Panc1 (cell line): ENCODE measurements at regions not wholly inside any gene's neighbourhood (a gene's known extent, or its start where the extent isn't known, plus 50 kb on each side); places are given as distances from the start of the nearest gene placed in this dataset.
"Not testable (repeated sequence)": the region's sequence is repeated elsewhere in the genome, so short reads cannot be mapped to it uniquely, and the experiment has no call there.

Experiments used
- ATAC-seq: fragments of 200-7000 bp; cut with Tn5 transposase; 2 replicates; pipeline ENCODE4 v1.9.1; 2020; ENCODE audit warnings: mild to moderate bottlenecking, moderate library complexity
- BruUV-seq: library from RNA; stranded (reverse); fragments of 400-500 nt; replicated peaks from 2 replicates; lab custom pipeline; 2021; lab: Mats Ljungman, UMichigan
- CTCF ChIA-PET: fragments of 300-600 bp; sonication (Branson Sonifier 250); formaldehyde crosslinking; loops from one replicate; lab custom pipeline; 2022; ENCODE audit warnings: antibody characterized with exemption; lab: Charles Lee
- POLR2A ChIA-PET: fragments of 300-600 bp; sonication (Branson Sonifier 250); formaldehyde crosslinking; loops from one replicate; lab custom pipeline; 2022; ENCODE audit warnings: antibody characterized with exemption; lab: Charles Lee
- DNase-seq: peaks from one replicate; pipeline ENCODE4 v3.0.0-alpha.2; 2010; ENCODE audit warnings: low read depth, low spot score
- H3K27ac ChIP-seq: 2 replicates; pipeline ENCODE4 v1.5.1; 2011; ENCODE audit warnings: mild to moderate bottlenecking, low read length, inconsistent platforms
- H3K27me3 ChIP-seq: fragments of 200-500 bp; sonication (Bioruptor generic); 2 replicates; pipeline ENCODE4 v1.6.0; 2014; ENCODE audit warnings: low read length, inconsistent platforms; ENCODE audit not compliant: control insufficient read depth, insufficient read depth
- H3K36me3 ChIP-seq: fragments of 200-500 bp; sonication (Bioruptor generic); 2 replicates; pipeline ENCODE4 v1.5.1; 2014; ENCODE audit warnings: inconsistent platforms, mild to moderate bottlenecking, low read length, moderate library complexity; ENCODE audit not compliant: control insufficient read depth, insufficient read depth
- H3K4me1 ChIP-seq: 2 replicates; pipeline ENCODE4 v1.5.1; 2011; ENCODE audit warnings: inconsistent platforms, mild to moderate bottlenecking, low read length, moderate library complexity; ENCODE audit not compliant: control insufficient read depth, insufficient read depth
- H3K4me3 ChIP-seq, 2 experiments: 2 replicates each; pipeline ENCODE4 v1.5.1; 2011 to 2012; ENCODE audit warnings: low read depth in 2 of 2, low read length in 2 of 2, mild to moderate bottlenecking in 2 of 2, inconsistent platforms in 1 of 2, moderate library complexity in 1 of 2
- H3K9me3 ChIP-seq: fragments of 200-500 bp; sonication (Bioruptor generic); 2 replicates; pipeline ENCODE4 v1.5.1; 2014; ENCODE audit warnings: low read depth, mild to moderate bottlenecking, inconsistent platforms, low read length, moderate library complexity; ENCODE audit not compliant: control insufficient read depth, insufficient read depth
- CTCF ChIP-seq: fragments of 450-650 bp; IDR thresholded peaks from 2 replicates; pipeline ENCODE4 v1.5.1; 2017; ENCODE audit warnings: mild to moderate bottlenecking
- POLR2AphosphoS5 ChIP-seq: IDR thresholded peaks from 2 replicates; pipeline ENCODE4 v1.6.1; 2012; ENCODE audit warnings: mild to moderate bottlenecking, low read depth, low read length, moderate library complexity
- REST ChIP-seq, 2 experiments: IDR thresholded peaks; 2 replicates each; pipeline ENCODE4 v1.6.1; 2011 to 2012; ENCODE audit warnings: low read depth in 2 of 2, control low read depth in 1 of 2, low read length in 1 of 2, mild to moderate bottlenecking in 1 of 2, moderate library complexity in 1 of 2; ENCODE audit not compliant: insufficient read depth in 1 of 2
- SIN3A ChIP-seq: IDR thresholded peaks from 2 replicates; pipeline ENCODE4 v1.6.1; 2012; ENCODE audit warnings: low read depth, mild to moderate bottlenecking, low read length, moderate library complexity, borderline replicate concordance; ENCODE audit not compliant: insufficient read depth
- TCF7L2 ChIP-seq: IDR thresholded peaks from 2 replicates; pipeline ENCODE4 v1.6.1; 2011; ENCODE audit warnings: mild to moderate bottlenecking, low read depth, low read length, inconsistent platforms
- in situ Hi-C: cut with HindIII; loops from 2 replicates; pipeline ENCODE4 v1.10.0; 2016; ENCODE audit warnings: low sequenced_read_pairs, low pct_unique_long_range_greater_than_20kb
- intact Hi-C: fragments of 100-400 bp; cut with micrococcal nuclease; formaldehyde crosslinking; loops from one replicate; pipeline ENCODE4 v1.10.0; 2022; ENCODE audit not compliant: unreplicated experiment

GRCh38 chr5:41995193-41995592, 70.1 kb downstream of the FBXO4 start:
- intact Hi-C loops (no loop called here), in situ Hi-C loops (no loop called here)
- Histone ChIP-seq H3K36me3 (no peaks in the 10 kb centered on the region), H3K4me3 (no peak overlapping the region), H3K27me3 (no peaks in the 10 kb centered on the region), H3K4me1 (no peaks in the 10 kb centered on the region), H3K9me3 (no peaks in the 10 kb centered on the region), H3K27ac (no peak overlapping the region)
- BruUV-seq: no TSS peak
- no peak for TF ChIP-seq SIN3A
- no peak for TF ChIP-seq CTCF
- no peak for TF ChIP-seq TCF7L2
- TF ChIP-seq POLR2AphosphoS5: no peak
- TF ChIP-seq REST (IDR thresholded peaks at IDR 0.05; ENCODE audit: insufficient read depth in 1 of 2, low read depth in 2 of 2, low read length in 1 of 2): no peak
- POLR2A ChIA-PET: no interaction called here
- ATAC-seq (no peak), DNase-seq (no peak)
- CTCF ChIA-PET: no interaction called here

- DNase-seq: no peak
- Histone ChIP-seq H3K4me3 (no peak overlapping the region), H3K27ac (no peak overlapping the region), H3K4me1 (no peaks in the 10 kb centered on the region), H3K36me3 (no peaks in the 10 kb centered on the region), H3K27me3 (no peaks in the 10 kb centered on the region), H3K9me3 (no peaks in the 10 kb centered on the region)
- no TSS peak for BruUV-seq
- TF ChIP-seq TCF7L2 (no peak), CTCF (peak; percentile 13; the same call in 1 of the 2 replicates)
- CTCF ChIA-PET: no interaction called here
- POLR2A ChIA-PET: no interaction called here
- in situ Hi-C loops: no loop called here
- intact Hi-C loops: no loop called here
- no peak for ATAC-seq
Observed at GRCh38 chr5:42001673-42002072, 76.6 kb downstream of the FBXO4 start.

- intact Hi-C loops: not testable (repeated sequence)
Observed at GRCh38 chr5:42003852-42004251, 78.8 kb downstream of the FBXO4 start.

More at GRCh38 chr5:42003852-42004251, 78.8 kb downstream of the FBXO4 start:
- DNase-seq, H3K4me1 ChIP-seq, H3K27me3 ChIP-seq, H3K4me3 ChIP-seq, POLR2A ChIA-PET, ATAC-seq, in situ Hi-C loops, H3K9me3 ChIP-seq, BruUV-seq, CTCF ChIA-PET, H3K27ac ChIP-seq, H3K36me3 ChIP-seq: not testable (repeated sequence)
